CD4-positive, alpha-beta memory T cell (primary cell): ENCODE measurements at regions not wholly inside any gene's neighbourhood (a gene's known extent, or its start where the extent isn't known, plus 50 kb on each side); places are given as distances from the start of the nearest gene placed in this dataset.

Experiments used
- CTCF ChIA-PET: fragments of 350-600 bp; sonication (Branson Sonifier 250); formaldehyde crosslinking; loops from one replicate; lab custom pipeline; 2021; ENCODE audit warnings: inconsistent platforms; ENCODE audit not compliant: partially characterized antibody; lab: Charles Lee
- POLR2A ChIA-PET: fragments of 350-600 bp; sonication (Branson Sonifier 250); formaldehyde crosslinking; loops from one replicate; lab custom pipeline; 2021; ENCODE audit not compliant: partially characterized antibody; lab: Charles Lee
- DNase-seq, 5 donors: peaks; one replicate each; pipeline versions ENCODE4 v3.0.0 to v3.0.0-alpha.2; 2020 to 2022; ENCODE audit warnings: mixed read lengths in 1 of 5
- H3K27ac ChIP-seq: one replicate; pipeline ENCODE4 v1.7.0; 2013; ENCODE audit warnings: low read depth, low read length
- H3K27me3 ChIP-seq: 2 replicates; pipeline ENCODE4 v1.7.0; 2013; ENCODE audit warnings: mild to moderate bottlenecking, low read length, moderate library complexity; ENCODE audit not compliant: insufficient read depth
- H3K36me3 ChIP-seq: 2 replicates; pipeline ENCODE4 v1.7.0; 2013; ENCODE audit warnings: mild to moderate bottlenecking, low read length, moderate library complexity; ENCODE audit not compliant: insufficient read depth
- H3K4me1 ChIP-seq: 2 replicates; pipeline ENCODE4 v1.7.0; 2013; ENCODE audit warnings: mild to moderate bottlenecking, low read length, moderate library complexity; ENCODE audit not compliant: insufficient read depth
- H3K4me3 ChIP-seq, 2 donors: one replicate each; pipeline ENCODE4 v1.7.0; 2013; ENCODE audit warnings: low read length in 2 of 2, mild to moderate bottlenecking in 1 of 2
- H3K9me3 ChIP-seq, 2 donors: one replicate each; pipeline ENCODE4 v1.7.0; 2013; ENCODE audit warnings: low read length in 2 of 2, control low read depth in 1 of 2; ENCODE audit not compliant: control insufficient read depth in 1 of 2
- H3K27ac Mint-ChIP-seq, 7 donors: one replicate each; pipeline ENCODE4 v1.8.0; 2020 to 2021; ENCODE audit warnings: mixed read lengths in 7 of 7, mild to moderate bottlenecking in 6 of 7, inconsistent platforms in 3 of 7, moderate library complexity in 3 of 7
- H3K27me3 Mint-ChIP-seq, 2 donors: one replicate each; pipeline ENCODE4 v1.8.0; 2020 to 2021; ENCODE audit warnings: mixed read lengths in 2 of 2
- H3K36me3 Mint-ChIP-seq, 2 donors: one replicate each; pipeline ENCODE4 v1.8.0; 2020 to 2021; ENCODE audit warnings: mixed read lengths in 2 of 2, inconsistent platforms in 1 of 2, mild to moderate bottlenecking in 1 of 2
- H3K4me1 Mint-ChIP-seq, 4 donors: one replicate each; pipeline ENCODE4 v1.8.0; 2020 to 2021; ENCODE audit warnings: mixed read lengths in 4 of 4, mild to moderate bottlenecking in 1 of 4
- H3K4me3 Mint-ChIP-seq, 8 donors: one replicate each; pipeline ENCODE4 v1.8.0; 2020 to 2021; ENCODE audit warnings: mixed read lengths in 8 of 8, mild to moderate bottlenecking in 7 of 8, moderate library complexity in 6 of 8, inconsistent platforms in 3 of 8
- H3K9me3 Mint-ChIP-seq, 8 donors: one replicate each; pipeline ENCODE4 v1.8.0; 2020 to 2021; ENCODE audit warnings: mixed read lengths in 8 of 8, mild to moderate bottlenecking in 5 of 8, inconsistent platforms in 3 of 8, moderate library complexity in 1 of 8
- intact Hi-C: fragments of 100-400 bp; cut with micrococcal nuclease; formaldehyde crosslinking; loops from one replicate; pipeline ENCODE4 v1.15.1; 2023

GRCh38 chr2:147688242-147688641, 156.6 kb upstream of the ACVR2A start:
- ChIA-PET POLR2A (no interaction called here), CTCF (no interaction called here)
- intact Hi-C loops = no loop called here
- DNase-seq = no peak
- Mint-ChIP-seq H3K27ac (no peak overlapping the region), H3K4me3 (no peak overlapping the region), H3K36me3 (no peaks in the 10 kb centered on the region), H3K4me1 (no peaks in the 10 kb centered on the region), H3K9me3 (no peaks in the 10 kb centered on the region), H3K27me3 (no peaks in the 10 kb centered on the region)
- no peaks in the 10 kb centered on the region for H3K9me3 ChIP-seq
- no peaks in the 10 kb centered on the region for H3K4me1 ChIP-seq
- H3K27ac ChIP-seq = no peak overlapping the region
- H3K4me3 ChIP-seq = no peak overlapping the region
- H3K27me3 ChIP-seq = no peaks in the 10 kb centered on the region
- no peaks in the 10 kb centered on the region for H3K36me3 ChIP-seq

- Mint-ChIP-seq H3K4me3 (no peak overlapping the region), H3K27ac (no peak overlapping the region), H3K9me3 (no peaks in the 10 kb centered on the region), H3K4me1 (no peaks in the 10 kb centered on the region), H3K36me3 (no peaks in the 10 kb centered on the region), H3K27me3 (no peaks in the 10 kb centered on the region)
- CTCF ChIA-PET = no interaction called here
- H3K4me3 ChIP-seq = no peak overlapping the region
- H3K27me3 ChIP-seq = no peaks in the 10 kb centered on the region
- intact Hi-C loops = no loop called here
- no peaks in the 10 kb centered on the region for H3K4me1 ChIP-seq
- H3K9me3 ChIP-seq = no peaks in the 10 kb centered on the region
- POLR2A ChIA-PET = no interaction called here
- H3K36me3 ChIP-seq = no peaks in the 10 kb centered on the region
- H3K27ac ChIP-seq = no peak overlapping the region
- DNase-seq = no peak
Measured at GRCh38 chr2:147686365-147686764, 158.5 kb upstream of the ACVR2A start.

GRCh38 chr2:147684903-147685302, 159.9 kb upstream of the ACVR2A start:
- no peaks in the 10 kb centered on the region for H3K4me1 ChIP-seq
- no peaks in the 10 kb centered on the region for H3K27me3 ChIP-seq
- intact Hi-C loops = no loop called here
- H3K36me3 Mint-ChIP-seq = no peaks in the 10 kb centered on the region
- POLR2A ChIA-PET = no interaction called here
- no peak overlapping the region for H3K4me3 ChIP-seq
- no peaks in the 10 kb centered on the region for H3K36me3 ChIP-seq
- peak overlapping the region in 1 of 7 donors; percentile 58 for H3K27ac Mint-ChIP-seq
- H3K4me3 Mint-ChIP-seq = no peak overlapping the region
- H3K27ac ChIP-seq = no peak overlapping the region
- no peak for DNase-seq
- CTCF ChIA-PET = interaction anchor here (0.6 kb wide), 1 partner anchor 223 kb away, joined by 3 read pairs; no protein-coding TSS in a partner anchor
- H3K9me3 Mint-ChIP-seq = no peaks in the 10 kb centered on the region
- no peaks in the 10 kb centered on the region for H3K4me1 Mint-ChIP-seq
- no peaks in the 10 kb centered on the region for H3K27me3 Mint-ChIP-seq
- no peaks in the 10 kb centered on the region for H3K9me3 ChIP-seq

- no peaks in the 10 kb centered on the region for H3K4me1 Mint-ChIP-seq
- Histone ChIP-seq H3K4me3 (no peak overlapping the region), H3K9me3 (no peaks in the 10 kb centered on the region), H3K27me3 (no peaks in the 10 kb centered on the region), H3K36me3 (no peaks in the 10 kb centered on the region), H3K27ac (no peak overlapping the region), H3K4me1 (no peaks in the 10 kb centered on the region)
- H3K27me3 Mint-ChIP-seq = no peaks in the 10 kb centered on the region
- H3K36me3 Mint-ChIP-seq = no peaks in the 10 kb centered on the region
- ChIA-PET CTCF (interaction anchor here (0.7 kb wide), 1 partner anchor 346 kb away, joined by 3 read pairs; no protein-coding TSS in a partner anchor), POLR2A (no interaction called here)
- DNase-seq = no peak
- no peak overlapping the region for H3K4me3 Mint-ChIP-seq
- intact Hi-C loops = no loop called here
- no peak overlapping the region for H3K27ac Mint-ChIP-seq
- H3K9me3 Mint-ChIP-seq = no peaks in the 10 kb centered on the region
Measured at GRCh38 chr2:147683380-147683779, 161.4 kb upstream of the ACVR2A start.

GRCh38 chr2:147681093-147681492, 163.7 kb upstream of the ACVR2A start:
- H3K27me3 ChIP-seq = no peaks in the 10 kb centered on the region
- no peaks in the 10 kb centered on the region for H3K36me3 Mint-ChIP-seq
- H3K9me3 ChIP-seq = no peaks in the 10 kb centered on the region
- POLR2A ChIA-PET = no interaction called here
- H3K36me3 ChIP-seq = no peaks in the 10 kb centered on the region
- H3K4me3 ChIP-seq = no peak overlapping the region
- intact Hi-C loops = no loop called here
- H3K27me3 Mint-ChIP-seq = no peaks in the 10 kb centered on the region
- no peak for DNase-seq
- CTCF ChIA-PET = no interaction called here
- H3K27ac Mint-ChIP-seq = no peak overlapping the region
- no peak overlapping the region for H3K4me3 Mint-ChIP-seq
- no peak overlapping the region for H3K27ac ChIP-seq
- H3K4me1 Mint-ChIP-seq = no peaks in the 10 kb centered on the region
- no peaks in the 10 kb centered on the region for H3K4me1 ChIP-seq
- H3K9me3 Mint-ChIP-seq = no peaks in the 10 kb centered on the region

- Histone ChIP-seq H3K36me3 (no peaks in the 10 kb centered on the region), H3K27me3 (no peaks in the 10 kb centered on the region), H3K27ac (no peak overlapping the region), H3K9me3 (no peaks in the 10 kb centered on the region), H3K4me3 (no peak overlapping the region), H3K4me1 (no peaks in the 10 kb centered on the region)
- CTCF ChIA-PET = no interaction called here
- no peak for DNase-seq
- H3K4me1 Mint-ChIP-seq = no peaks in the 10 kb centered on the region
- no peaks in the 10 kb centered on the region for H3K36me3 Mint-ChIP-seq
- no peak overlapping the region for H3K4me3 Mint-ChIP-seq
- H3K27ac Mint-ChIP-seq = no peak overlapping the region
- intact Hi-C loops = no loop called here
- POLR2A ChIA-PET = no interaction called here
- peaks cover 0 to 1% of the 10 kb centered on the region in 2 donors for H3K27me3 Mint-ChIP-seq
- H3K9me3 Mint-ChIP-seq = peaks cover 0 to 2% (median 0%) of the 10 kb centered on the region in 8 donors
Measured at GRCh38 chr2:147679955-147680531, 164.8 kb upstream of the ACVR2A start.

DNA sequence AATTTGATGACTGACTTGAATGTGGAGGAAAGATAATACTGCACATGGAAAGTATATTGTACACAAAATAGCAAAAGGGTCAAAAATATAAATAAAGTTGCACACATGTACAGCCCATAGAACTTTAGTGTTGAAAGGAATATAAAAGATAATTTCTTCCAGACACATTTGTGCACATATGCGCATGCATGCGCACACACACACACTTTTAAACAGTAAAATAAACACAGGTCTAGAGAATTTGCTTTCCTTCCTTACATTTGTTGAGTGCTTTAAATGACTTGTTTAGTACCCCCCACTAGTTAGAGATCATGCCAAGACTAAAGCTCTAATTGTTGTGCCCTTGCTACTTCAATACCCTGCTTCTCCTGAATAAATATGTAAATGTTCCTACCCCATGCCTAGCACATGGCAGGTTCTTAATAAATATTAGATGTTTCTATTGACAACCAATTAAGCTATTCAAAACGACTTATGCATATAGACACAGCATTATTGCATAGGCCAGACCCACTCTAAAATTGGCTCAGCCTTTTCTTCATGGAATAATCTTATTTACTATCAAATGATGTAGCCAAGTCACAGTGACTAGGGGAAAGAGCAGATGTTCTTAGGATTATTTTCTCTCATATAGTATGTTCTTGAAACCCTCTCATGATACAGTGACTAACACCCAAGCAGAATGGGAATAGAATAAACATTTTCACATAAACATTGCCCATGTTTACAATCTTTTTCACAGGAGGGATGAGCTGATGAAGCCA, 165.5 kb upstream of the ACVR2A start:
- no peak overlapping the region for H3K27ac Mint-ChIP-seq
- Histone ChIP-seq H3K4me1 (no peaks in the 10 kb centered on the region), H3K36me3 (no peaks in the 10 kb centered on the region), H3K27ac (no peak overlapping the region), H3K27me3 (no peaks in the 10 kb centered on the region), H3K4me3 (no peak overlapping the region), H3K9me3 (no peaks in the 10 kb centered on the region)
- peaks cover 0 to 1% of the 10 kb centered on the region in 2 donors for H3K27me3 Mint-ChIP-seq
- H3K36me3 Mint-ChIP-seq = no peaks in the 10 kb centered on the region
- no peaks in the 10 kb centered on the region for H3K4me1 Mint-ChIP-seq
- ChIA-PET CTCF (no interaction called here), POLR2A (no interaction called here)
- no peak for DNase-seq
- H3K4me3 Mint-ChIP-seq = no peak overlapping the region
- intact Hi-C loops = no loop called here
- peaks cover 0 to 2% (median 0%) of the 10 kb centered on the region in 8 donors for H3K9me3 Mint-ChIP-seq
